NCI-H748 (cell line): ENCODE measurements at regions not wholly inside any gene's neighbourhood (a gene's known extent, or its start where the extent isn't known, plus 50 kb on each side); places are given as distances from the start of the nearest gene placed in this dataset.
"Not testable (repeated sequence)": the region's sequence is repeated elsewhere in the genome, so short reads cannot be mapped to it uniquely, and the experiment has no call there.

Experiments
- DNase-seq: peaks from one replicate; lab custom pipeline; 2025; ENCODE audit not compliant: unreplicated experiment; lab: John Stamatoyannopoulos, UW

DNA sequence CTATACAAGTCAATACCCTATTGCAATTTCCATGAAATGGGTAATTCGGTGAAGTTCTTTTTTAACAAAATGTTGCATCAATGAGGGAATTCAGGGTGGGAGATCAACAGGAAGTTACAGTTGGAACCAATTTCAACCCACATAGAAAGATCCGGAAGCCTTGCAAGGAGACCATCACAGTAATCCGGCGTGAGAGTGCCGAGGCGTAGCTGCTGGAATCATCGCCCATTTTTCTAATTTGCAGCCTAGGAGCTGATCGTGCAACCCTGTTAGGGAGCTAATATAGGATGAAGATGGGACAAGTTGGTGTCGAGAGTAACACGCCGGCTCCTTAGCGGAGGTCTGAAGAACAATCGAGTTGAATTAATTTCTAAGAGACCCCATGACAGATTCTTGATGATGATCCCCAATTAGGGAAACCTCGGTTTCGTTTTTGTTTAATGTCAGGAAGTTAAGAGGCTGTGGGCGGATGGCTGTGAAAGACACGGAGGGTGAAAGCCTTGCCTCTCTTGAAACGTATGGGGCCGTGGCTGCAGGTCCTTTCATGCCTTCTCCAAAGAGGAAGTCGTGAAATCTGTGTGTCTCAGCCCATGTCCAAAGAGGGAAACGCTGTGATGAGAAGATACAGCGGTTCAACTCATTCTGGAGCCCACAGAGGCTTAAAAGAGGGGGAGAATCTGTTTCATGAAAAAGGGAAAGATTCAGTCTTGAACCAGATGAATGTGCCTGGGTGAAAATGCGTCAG, 51.2 kb upstream of the CARD11 start:
- DNase-seq: no peak

DNA sequence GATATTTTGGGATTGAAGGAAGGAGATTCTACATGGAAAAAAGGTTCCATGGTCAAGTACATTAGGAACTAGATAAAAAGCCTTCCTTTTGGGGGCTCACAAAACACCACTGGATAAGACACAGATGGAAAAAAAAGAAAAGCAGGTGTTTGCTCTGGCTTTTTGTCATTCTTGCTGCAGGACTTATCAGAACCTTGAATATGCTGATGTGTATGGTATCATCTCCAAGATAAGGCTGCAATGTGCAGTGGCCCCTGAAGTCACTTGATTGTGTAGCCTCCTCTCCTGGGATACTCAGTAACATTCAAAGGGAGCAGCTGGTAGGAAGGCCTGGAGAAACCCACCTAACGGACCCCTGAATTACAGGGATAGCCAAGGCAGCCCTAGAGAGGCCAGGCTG, 54.1 kb upstream of the CARD11 start:
- DNase-seq: no peak

DNA sequence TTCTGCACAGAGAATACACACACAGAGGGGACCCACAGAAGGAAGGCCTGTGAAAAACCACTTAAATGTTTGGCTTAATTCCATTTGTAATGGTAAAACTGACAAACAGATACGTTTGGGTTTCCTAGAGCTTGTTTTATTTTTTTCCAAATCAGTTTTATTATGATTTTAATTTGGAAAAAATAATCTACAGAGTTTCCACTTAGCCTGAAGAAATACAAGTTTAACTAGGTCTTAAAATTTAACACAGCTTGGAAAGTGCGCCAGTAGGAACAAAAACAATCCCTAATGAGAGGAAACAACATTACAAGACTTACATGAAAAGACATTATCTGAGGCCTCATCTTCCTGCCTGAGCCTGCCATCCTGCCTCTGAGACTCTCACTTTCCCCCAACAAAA, 58.5 kb upstream of the CARD11 start:
- DNase-seq: no peak

DNA sequence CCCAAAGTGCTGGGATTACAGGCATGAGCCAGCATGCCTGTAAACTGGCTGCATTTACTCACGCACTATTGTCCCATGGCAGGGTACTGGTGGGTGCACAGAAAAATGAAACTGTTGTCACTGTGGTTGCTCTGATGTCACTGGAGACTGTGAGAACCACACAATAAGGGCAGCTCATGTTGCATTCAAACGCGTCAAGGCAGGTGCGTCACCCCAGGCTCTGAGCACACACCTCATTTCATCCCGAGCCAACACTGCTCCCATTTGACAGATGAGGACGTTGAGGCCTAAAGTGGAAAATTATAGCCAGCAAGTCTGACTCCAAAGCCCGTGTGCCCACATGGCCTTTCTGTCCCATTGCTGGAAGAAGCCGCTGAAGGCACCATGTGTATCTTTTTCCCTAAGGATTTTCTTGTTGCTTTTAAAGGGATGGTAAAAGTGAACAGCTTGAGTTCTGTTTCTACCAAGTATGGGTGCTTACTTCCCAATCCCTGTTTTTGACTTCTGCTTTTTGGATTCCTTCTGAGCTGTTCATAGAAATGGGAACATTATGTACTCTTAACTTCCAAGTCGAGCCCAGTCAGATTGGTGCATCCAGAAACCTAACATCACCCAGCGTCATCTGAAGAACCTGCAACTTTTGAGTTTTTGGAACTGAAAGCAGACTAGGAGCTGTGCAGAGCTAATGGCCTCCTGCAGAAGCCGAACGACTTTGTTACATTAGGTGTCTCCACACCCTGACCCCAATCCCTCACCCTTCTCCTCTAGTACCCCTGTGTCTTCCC, 60.1 kb upstream of the CARD11 start:
- no peak for DNase-seq

DNA sequence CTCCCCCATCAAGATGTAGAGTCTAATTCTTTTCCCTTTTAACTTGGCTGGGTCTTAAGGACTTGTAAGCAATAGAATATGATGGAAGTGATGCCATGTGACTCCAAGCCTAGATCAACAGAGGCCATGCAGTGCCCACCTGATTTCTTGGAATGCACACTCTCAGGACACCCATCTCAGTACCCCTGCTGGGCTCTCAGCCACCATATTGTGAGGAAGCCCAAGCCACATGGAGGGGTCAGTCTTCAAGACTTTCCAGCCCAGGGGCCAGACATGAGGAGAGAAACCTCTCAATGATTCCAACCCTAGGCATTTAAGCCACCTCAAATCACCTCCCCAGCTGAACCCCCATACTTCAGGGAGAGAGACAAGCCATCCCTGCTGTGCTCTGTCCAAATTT, 62.2 kb upstream of the CARD11 start:
- DNase-seq: no peak

DNA sequence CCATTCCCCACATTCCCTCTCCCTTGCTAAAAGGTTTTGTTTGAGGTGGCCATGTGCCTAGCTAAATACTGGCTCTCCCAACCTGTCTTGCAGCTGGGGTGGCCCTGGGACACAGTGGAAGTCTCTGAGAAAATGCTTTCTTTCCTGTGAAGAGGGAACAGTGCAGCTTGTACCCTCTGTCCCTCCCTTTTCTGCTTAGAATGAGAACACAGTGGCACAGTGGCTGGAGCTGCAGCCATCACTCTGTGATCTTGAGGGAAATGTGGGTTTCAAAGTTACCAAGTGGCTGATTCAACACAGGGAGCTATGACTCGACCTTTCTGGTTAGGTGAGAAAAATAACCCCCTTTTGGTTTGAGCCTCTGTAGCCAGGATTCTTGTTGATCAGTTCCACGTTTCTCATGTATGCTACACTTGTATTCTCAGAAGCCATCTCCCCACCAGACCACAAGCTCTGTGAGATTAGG, 62.7 kb upstream of the CARD11 start:
- no peak for DNase-seq

DNA sequence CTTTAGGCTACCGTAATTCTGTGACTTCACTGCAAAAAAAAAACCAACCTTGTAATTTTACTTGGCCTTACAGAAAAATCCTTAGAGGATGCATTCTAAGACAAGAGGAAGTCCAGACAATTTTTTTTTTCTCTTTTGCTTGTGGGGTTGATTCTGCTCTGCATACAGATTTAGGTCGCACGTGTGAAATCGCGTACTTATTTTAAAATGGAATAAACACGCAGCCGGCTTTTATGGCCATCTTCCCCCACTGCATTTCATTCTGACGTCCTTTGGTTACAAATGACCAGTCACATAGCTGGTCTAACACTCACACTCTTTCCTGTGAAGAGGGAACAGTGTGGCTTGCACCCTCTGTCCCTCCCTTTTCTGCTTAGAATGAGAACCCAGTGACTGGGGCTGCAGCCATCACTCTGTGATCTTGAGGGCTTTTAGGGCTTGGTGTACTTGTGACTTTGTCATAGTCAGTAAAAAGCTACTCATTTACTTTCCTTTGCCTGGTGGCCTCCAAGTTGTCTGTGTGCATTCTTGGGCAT, 63.6 kb upstream of the CARD11 start:
- no peak for DNase-seq

DNA sequence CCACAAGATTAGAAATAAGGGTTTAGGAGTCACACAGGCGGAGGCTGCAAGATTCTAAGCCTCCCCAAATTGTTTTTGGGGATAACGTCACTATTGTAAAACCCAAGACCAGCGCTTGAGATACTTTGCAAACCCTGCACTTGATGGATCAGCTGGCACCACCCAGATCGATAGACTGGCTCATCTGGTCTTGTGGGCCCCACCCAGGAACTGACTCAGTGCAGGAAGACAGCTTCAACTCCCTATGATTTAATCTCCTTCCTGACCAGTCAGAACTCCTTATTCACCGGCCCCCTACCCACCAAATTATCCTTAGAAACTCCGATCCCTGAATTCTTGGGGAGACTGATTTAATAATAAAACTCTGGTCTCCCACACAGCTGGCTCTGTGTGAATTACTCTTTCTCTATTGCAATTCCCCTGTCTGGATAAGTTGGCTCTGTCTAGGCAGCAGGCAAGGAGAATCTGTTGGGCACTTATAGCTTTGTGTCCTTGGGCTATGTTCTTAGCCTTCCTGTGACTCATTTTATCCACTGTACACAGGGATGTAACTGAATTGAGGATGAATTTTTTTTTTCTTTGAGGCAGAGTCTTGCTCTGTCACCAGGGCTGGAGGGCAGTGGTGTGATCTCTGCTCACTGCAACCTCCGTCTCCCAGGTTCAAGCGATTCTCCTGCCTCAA, 64.4 kb upstream of the CARD11 start:
- DNase-seq: no peak

DNA sequence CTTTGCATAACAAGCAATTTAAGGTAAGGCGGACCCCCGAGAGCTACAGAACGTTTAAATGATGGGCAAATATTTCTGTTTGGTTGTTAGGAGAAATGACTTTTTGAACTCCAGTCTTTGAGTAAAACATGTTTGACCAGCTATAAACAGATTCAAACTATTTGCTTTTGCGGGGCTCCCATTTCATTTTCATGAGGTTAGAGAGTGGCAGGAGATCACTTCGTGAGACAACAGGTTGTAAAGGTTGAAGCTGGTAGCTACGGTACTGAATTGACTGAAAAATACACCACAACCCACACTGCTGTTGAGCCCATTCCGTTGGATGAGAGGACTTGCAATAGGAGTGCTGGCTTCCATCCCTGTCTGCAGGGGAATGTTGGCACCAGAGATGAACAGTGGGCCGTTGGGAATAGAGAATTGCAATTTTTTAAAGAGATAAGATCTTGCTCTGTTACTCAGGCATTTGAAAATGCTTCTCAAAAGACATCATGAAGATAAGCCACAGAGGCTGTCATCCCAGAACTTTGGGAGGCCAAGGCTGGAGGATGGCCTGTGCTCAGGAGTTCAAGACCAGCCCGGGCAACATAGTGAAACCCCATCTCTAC, 65.7 kb upstream of the CARD11 start:
- DNase-seq: peak; percentile 63

DNA sequence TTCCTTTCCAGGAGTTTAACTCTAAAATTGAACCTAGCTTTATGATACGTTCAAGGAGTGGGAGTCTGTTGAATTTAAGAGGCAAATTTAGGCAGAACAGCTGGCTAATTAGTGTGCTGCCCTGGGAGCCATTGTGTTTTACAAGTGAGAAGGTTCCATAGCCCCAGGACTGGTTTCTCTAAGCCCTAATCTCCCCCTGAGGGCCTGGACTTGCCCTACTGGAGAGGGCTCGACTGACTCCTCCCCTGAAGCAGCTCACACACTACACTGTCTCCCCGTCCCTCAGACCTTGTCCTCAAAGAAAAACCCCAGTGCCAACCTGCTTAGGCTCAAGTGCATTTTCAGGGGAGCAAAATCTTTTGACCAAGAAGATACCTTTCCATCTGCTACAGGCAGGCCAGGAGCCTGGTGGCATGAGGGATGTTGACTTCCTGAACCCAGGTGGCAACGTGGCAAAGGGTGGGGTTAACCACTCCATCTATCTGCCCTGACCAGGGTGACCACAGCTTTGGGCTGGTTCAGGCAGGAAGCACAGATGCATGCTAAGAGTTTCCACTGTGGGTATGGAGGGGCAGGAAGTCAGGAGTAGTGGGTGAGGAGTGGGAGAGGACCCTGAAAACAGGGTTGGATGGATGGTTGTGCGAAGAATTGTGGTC, 68.9 kb upstream of the CARD11 start:
- peak; percentile 75 for DNase-seq

DNA sequence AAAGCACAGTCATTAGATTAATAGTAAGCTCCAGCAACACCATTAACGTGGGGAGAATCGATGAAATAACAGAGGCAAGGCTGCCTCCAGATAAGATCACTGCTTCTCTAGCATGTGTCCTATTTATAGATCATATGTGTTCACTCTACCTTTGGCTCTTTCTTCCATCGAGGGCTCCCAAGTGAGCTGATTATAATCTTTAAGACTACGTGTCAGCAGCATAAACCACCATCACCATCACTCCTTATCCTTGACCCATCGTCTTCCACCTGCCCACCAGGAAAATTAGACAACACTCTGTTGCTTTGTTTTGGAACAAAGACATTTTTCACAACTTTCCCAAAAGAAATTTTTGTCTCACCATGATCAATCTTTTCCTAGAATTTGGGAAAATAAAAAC, 71.2 kb upstream of the CARD11 start:
- DNase-seq: no peak

DNA sequence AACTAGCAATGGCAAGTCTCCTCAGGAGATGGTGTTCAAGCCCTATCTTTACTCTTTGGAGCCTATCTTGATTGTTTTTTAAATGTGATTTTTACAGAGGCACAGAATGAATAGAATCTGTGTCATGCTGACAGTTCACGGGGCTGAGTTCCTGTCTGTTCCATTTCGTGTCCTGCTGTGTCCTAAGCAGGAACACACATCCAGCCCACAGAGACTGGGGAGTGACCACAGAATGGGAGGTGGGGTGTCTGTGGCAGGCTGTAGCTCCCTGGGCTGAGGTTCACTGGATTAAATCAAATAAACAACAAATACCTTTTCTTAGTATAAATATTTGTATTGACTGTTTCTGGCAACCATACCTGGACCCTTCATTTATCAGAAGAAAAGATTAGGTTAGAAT, 73.4 kb upstream of the CARD11 start:
- DNase-seq: no peak

DNA sequence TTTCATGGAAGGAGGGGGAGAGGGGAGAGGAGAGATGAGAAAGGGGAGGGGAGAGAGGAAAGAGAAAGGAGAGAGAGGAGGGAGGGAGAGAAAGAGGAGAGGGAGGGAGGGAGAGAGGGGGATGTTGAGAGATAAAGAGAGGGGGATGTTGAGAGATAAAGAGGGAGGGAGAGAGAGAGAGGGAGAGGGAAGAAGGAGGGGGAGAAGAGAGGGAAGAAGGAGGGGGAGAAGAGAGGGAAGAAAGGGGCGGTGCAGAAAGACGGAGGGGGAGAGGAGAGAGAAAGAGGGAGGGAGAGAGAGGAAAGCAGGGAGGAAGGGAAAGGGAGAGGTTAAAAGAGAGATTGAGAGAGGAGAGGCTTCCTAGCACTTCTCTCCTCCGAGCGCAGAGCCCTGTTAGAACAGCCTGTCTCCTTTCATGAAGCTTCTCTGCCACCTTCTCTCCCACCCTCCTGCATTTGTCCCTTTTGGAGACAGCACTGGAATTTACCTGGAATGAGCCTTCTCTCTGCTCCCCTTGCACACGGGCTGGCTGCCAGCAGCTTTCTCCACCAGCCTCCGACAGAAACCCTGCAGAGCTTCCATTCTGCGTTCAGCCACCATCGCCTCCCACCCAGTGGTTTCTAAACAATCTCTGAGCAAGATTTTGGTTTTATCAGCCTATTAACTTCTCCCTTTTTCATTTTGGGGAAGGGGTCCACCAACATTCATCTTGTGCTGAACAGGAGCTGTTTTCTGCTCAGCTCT, 74.0 kb upstream of the CARD11 start:
- DNase-seq: no peak

DNA sequence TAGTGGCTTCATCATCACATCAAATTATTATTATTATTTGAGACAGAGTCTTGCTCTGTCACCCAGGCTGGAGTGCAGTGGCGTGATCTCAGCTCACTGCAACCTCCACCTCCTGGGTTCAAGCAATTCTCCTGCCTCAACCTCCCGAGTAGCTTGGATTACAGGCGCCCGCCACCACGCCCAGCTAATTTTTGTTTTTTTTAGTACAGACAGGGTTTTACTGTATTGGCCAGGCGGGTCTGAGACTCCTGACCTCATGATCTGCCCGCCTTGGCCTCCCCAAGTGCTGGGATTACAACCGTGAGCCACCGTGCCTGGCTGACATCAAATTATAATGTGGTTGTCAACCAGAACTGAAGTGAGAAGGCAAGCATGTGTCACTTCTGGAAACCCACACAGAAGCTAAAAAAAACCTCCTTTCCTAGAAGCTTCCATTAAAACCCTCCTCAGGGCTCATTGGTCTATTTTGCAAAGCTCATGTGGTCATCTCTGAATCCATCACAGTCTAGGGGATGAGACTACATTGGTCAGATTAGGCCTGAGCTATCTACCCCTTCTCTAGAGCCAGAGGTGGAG, 75.8 kb upstream of the CARD11 start:
- DNase-seq: not testable (repeated sequence)

DNA sequence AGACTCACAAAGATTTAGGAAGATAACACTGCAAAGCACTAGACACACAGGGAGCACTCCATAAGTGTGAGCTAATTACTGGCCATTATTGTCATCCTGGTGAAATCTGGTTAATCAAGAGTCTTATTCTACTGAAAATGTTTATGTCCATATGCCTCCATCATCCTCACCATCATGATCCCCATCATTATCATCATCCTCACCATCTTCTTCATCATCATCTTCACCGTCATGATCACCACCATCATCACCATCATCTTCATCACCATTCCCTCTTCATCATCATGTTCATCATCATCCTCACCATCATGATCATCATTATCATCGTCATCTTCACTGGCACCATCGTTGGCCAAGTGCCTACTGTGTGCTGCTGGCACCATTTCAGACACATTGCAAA, 76.3 kb upstream of the CARD11 start:
- no peak for DNase-seq

DNA sequence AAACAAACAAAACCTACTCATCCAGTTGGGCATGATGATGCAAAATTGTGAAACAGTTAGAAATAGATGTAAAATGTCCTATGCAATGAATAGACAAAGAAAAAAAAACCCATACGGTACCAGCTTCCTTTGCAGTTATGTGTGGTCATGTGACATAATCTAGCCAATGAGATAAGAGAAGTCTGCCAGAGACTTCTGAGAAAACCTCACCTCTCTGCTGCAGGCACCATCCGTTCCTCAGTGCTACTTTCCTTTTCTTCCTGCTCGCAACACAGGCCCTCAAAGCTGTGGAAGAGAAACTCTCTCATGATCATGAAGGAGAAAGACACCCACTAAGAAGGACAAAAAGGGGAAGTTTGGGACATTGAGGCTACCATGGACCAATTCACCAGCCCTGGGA, 76.8 kb upstream of the CARD11 start:
- DNase-seq: no peak

DNA sequence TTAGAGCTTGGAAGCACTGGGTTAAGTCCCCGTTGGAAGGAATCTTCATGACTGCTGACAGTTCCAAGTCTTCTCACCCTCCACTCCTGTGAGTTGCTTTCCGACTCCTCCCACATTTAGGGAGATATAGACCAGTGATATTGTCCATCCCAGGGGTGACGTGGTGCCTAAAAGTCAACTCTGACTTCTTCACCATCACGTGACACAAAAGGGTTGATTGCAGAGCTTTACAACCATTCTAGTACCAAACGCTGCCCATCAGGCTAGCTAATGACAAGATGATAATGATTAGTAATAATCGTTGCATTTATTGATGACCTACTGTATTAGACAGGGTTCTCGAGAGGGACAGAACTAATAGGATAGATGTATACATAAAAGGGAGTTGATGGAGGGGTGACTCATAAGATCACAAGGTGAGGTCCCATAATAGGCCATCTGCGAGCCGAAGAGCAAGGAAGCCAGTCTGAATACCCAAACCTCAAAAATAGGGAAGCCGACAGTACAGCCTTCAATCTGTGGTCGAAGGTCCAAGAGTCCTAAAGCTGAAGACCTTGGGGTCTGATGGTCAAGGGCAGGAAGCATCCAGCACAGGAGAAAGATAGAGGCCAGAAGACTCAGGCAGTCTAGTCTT, 85.3 kb upstream of the CARD11 start:
- no peak for DNase-seq

DNA sequence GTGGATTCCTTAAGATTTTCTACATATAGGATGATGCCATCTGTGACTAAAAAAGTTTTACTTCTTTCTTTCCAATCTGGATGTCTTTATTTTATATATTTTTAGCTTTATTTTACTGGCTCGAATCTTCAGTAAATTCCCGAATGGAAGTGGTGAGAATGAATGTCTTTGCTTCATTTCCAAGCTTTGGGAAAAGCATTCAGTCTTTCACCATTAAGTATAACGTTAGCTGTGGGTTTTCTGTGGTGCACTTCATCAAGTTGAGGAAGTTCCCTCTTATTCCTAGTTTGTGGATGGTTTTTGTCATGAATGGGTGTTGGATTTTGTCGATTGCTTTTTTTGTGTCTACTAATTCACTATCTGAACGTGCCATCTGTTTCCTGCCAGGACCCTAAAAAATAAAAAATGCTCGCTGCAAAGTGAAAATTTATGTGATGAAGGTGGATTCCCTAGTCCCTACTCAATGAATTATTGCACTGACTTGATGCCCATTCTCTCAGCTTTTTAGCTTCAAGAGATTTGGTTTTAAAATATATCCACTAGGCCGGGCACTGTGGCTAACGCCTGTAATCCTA, 90.2 kb upstream of the CARD11 start:
- DNase-seq: no peak

DNA sequence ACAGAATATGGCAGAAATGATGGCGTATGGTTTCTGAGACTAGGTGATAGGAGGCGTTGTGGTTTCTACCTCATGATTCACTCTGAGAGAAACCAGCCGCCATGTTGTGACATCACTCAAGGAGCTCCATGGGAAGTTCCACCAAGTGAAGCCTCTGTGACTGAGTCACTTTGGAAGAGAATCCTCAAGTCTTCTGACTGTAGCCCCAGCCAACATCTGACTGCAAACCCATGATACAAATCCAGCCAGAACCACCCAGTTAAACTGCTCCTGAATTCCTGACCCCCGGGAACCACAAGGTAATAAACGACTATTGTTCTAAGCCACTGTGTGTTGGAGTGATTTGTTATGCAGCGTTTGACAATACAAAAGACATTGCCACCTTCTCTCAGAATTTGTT, 91.1 kb upstream of the CARD11 start:
- no peak for DNase-seq
